C4-2B (cell line): ENCODE measurements at regions not wholly inside any gene's neighbourhood (a gene's known extent, or its start where the extent isn't known, plus 50 kb on each side); places are given as distances from the start of the nearest gene placed in this dataset.
"Not testable (repeated sequence)": the region's sequence is repeated elsewhere in the genome, so short reads cannot be mapped to it uniquely, and the experiment has no call there.

Experiments used
- H3K27ac ChIP-seq: fragments of 450-650 bp; 2 replicates; pipeline ENCODE4 v1.5.1; 2017
- CTCF ChIP-seq: fragments of 450-650 bp; conservative IDR thresholded peaks from 2 replicates; pipeline ENCODE4 v1.5.1; 2017; ENCODE audit warnings: mild to moderate bottlenecking
- ZFX ChIP-seq: fragments of 450-650 bp; IDR thresholded peaks from 2 replicates; pipeline ENCODE4 v1.6.1; 2017

DNA sequence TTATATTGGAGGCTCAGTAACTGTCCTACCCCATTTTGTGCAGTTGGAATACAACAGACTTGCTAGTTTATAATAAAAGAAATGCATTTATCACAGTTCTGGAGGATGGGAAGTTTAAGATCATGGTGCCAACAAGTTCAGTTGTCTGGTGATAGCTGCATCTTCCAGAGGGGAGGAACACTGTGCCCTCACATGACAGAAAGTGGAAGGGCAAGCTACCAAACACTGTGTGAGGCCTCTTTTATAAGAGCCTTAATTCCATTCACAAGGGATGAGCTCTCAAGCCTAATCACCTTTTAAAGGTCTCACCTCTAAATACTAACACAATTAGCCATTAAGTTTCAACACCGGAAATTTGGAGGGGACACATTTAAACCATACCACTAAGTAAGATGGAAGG, 1073.9 kb downstream of the PLOD2 start:
- TF ChIP-seq CTCF (no peak), ZFX (no peak)
- H3K27ac ChIP-seq = no peak overlapping the region

GRCh38 chr3:145088917-145089316, 1072.1 kb downstream of the PLOD2 start:
- TF ChIP-seq CTCF = no peak
- TF ChIP-seq ZFX = no peak
- H3K27ac ChIP-seq = no peak overlapping the region

DNA sequence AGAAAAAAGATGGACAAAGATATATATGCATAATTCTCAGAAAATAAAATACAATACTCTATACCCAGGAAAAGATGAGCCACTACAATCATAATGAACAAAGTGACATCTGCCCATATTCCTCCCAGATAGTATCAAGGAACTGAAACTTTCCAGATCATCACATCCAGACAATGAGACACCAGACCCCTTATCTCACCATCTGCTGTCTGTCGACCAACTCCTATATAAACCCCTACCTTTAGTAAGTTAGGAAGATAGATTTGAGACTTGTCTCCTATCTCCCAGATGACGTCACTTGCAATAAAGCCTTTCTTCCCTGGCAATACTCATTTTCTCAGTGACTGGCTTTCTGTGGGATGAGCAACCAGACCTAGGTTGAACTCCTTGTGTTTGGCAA, 1071.6 kb downstream of the PLOD2 start:
- TF ChIP-seq ZFX (no peak), CTCF (no peak)
- no peak overlapping the region for H3K27ac ChIP-seq

- TF ChIP-seq ZFX (no peak), CTCF (no peak)
- H3K27ac ChIP-seq = no peak overlapping the region
Measured at GRCh38 chr3:145094355-145094941, 1066.5 kb downstream of the PLOD2 start.

GRCh38 chr3:145111141-145111540, 1049.8 kb downstream of the PLOD2 start:
- not testable (repeated sequence) for H3K27ac ChIP-seq

- H3K27ac ChIP-seq = no peak overlapping the region
- TF ChIP-seq ZFX (no peak), CTCF (no peak)
Measured at GRCh38 chr3:145116769-145117168, 1044.2 kb downstream of the PLOD2 start.

DNA sequence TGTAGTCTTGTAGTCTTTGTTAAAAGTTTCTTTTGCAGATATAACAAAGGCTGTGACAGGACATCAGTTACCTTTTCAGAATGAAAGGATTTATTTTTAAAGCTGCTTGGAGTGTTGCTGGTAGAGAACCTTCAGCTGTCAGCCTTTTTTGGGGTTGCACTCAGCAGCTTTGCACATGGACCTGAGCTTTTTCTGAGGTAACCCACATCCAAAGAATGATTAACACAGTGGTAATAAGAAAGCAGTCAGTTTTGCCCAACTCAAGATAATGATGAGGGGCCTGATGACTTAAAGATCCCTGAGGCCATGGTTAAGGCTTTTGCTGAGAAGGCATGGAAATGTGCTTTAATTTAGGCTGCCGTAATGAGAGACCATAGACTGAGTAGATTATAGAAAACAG, 1042.7 kb downstream of the PLOD2 start:
- no peak overlapping the region for H3K27ac ChIP-seq
- TF ChIP-seq CTCF (no peak), ZFX (no peak)

DNA sequence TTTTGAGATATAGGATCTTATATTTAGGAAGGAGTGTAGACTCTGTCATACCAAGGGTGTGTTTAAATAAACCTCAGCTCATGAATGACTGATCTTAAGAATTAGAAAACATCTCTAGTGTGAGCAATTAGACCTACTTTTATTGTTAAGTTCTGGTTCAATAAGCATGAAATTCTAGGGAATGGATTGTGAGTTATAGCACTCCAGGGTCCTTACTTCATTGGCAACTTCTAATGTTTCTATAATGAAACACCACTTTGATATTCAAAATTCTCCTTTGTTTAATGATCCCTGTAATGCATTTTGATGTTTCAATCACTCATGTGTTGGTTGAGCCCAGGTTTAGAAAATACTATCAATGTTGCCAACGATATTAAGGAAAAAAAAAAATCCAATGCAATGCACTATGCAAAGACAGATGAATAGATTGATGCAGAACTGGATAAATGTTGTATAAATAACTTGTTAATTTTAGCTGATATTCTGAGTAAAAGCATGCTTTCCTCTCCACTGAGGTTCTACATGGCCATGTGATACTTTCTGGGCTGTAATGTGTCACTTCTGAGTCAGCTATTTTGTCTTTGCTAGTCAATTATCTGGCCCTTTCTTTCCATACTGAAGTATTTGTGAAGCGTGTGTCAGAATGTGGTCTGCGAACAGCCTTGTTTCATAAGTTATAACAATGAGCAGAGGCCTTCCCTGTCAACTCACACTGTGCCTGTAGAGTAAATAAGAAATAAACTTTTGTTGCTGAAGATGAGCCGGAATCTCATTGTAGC, 1035.9 kb downstream of the PLOD2 start:
- TF ChIP-seq CTCF (no peak), ZFX (no peak)

More for the DNA sequence above, 1035.9 kb downstream of the PLOD2 start:
- H3K27ac ChIP-seq = no peak overlapping the region
